ENCODE measurements at regions not wholly inside any gene's neighbourhood (a gene's known extent, or its start where the extent isn't known, plus 50 kb on each side); places are given as distances from the start of the nearest gene placed in this dataset.

GRCh38 chr13:47598340-47598911 lies 402.6 kb downstream of the SUCLA2 start:
- DNase-seq (ENCODE audit: low read depth, low spot score) = no peak
- TF ChIP-seq ZNF274 (IDR thresholded peaks at IDR 0.05; ENCODE audit: low read depth, low read length) (no peak), YY1 (IDR thresholded peaks at IDR 0.05; ENCODE audit: insufficient read depth, insufficient read length) (no peak), SUZ12 (IDR thresholded peaks at IDR 0.05; ENCODE audit: extremely low read depth, insufficient read depth, insufficient read length) (no peak)

GRCh38 chr13:47594833-47595232 lies 406.2 kb downstream of the SUCLA2 start:
- H3K4me3 ChIP-seq (ENCODE audit: insufficient read length, low read depth) = no peak overlapping the region
- peak; percentile 13 for DNase-seq (ENCODE audit: low read depth, low spot score)
- H3K9ac ChIP-seq (ENCODE audit: insufficient read length, low read depth) = no peak overlapping the region
- H3K9me3 ChIP-seq (ENCODE audit: insufficient read depth, low read length) = peaks cover 17% of the 10 kb centered on the region
- no peaks in the 10 kb centered on the region for H3K27me3 ChIP-seq (ENCODE audit: insufficient read depth, insufficient read length)
- H3K36me3 ChIP-seq (ENCODE audit: insufficient read depth, insufficient read length, low read length) = no peaks in the 10 kb centered on the region
- TF ChIP-seq YY1 (IDR thresholded peaks at IDR 0.05; ENCODE audit: insufficient read depth, insufficient read length) (no peak), ZNF274 (IDR thresholded peaks at IDR 0.05; ENCODE audit: low read depth, low read length) (no peak), SUZ12 (IDR thresholded peaks at IDR 0.05; ENCODE audit: extremely low read depth, insufficient read depth, insufficient read length) (no peak)
- no peaks in the 10 kb centered on the region for H3K4me1 ChIP-seq (ENCODE audit: insufficient read depth, insufficient read length)

More at GRCh38 chr13:47598340-47598911, 402.6 kb downstream of the SUCLA2 start:
- Histone ChIP-seq H3K9me3 (ENCODE audit: insufficient read depth, low read length) (peaks cover 17% of the 10 kb centered on the region), H3K9ac (ENCODE audit: insufficient read length, low read depth) (no peak overlapping the region), H3K4me3 (ENCODE audit: insufficient read length, low read depth) (no peak overlapping the region), H3K27me3 (ENCODE audit: insufficient read depth, insufficient read length) (no peaks in the 10 kb centered on the region), H3K4me1 (ENCODE audit: insufficient read depth, insufficient read length) (no peaks in the 10 kb centered on the region), H3K36me3 (ENCODE audit: insufficient read depth, insufficient read length, low read length) (no peaks in the 10 kb centered on the region)

- Histone ChIP-seq H3K9ac (ENCODE audit: insufficient read length, low read depth) (no peak overlapping the region), H3K27me3 (ENCODE audit: insufficient read depth, insufficient read length) (no peaks in the 10 kb centered on the region), H3K4me3 (ENCODE audit: insufficient read length, low read depth) (no peak overlapping the region), H3K4me1 (ENCODE audit: insufficient read depth, insufficient read length) (no peaks in the 10 kb centered on the region), H3K36me3 (ENCODE audit: insufficient read depth, insufficient read length, low read length) (no peaks in the 10 kb centered on the region), H3K9me3 (ENCODE audit: insufficient read depth, low read length) (peaks cover 17% of the 10 kb centered on the region)
- TF ChIP-seq ZNF274 (IDR thresholded peaks at IDR 0.05; ENCODE audit: low read depth, low read length) (no peak), SUZ12 (IDR thresholded peaks at IDR 0.05; ENCODE audit: extremely low read depth, insufficient read depth, insufficient read length) (no peak), YY1 (IDR thresholded peaks at IDR 0.05; ENCODE audit: insufficient read depth, insufficient read length) (no peak)
- no peak for DNase-seq (ENCODE audit: low read depth, low spot score)
Observed at GRCh38 chr13:47592256-47592655, 408.8 kb downstream of the SUCLA2 start.

- no peak overlapping the region for H3K9ac ChIP-seq (ENCODE audit: insufficient read length, low read depth)
- no peak for DNase-seq (ENCODE audit: low read depth, low spot score)
- no peaks in the 10 kb centered on the region for H3K27me3 ChIP-seq (ENCODE audit: insufficient read depth, insufficient read length)
- no peaks in the 10 kb centered on the region for H3K36me3 ChIP-seq (ENCODE audit: insufficient read depth, insufficient read length, low read length)
- H3K4me3 ChIP-seq (ENCODE audit: insufficient read length, low read depth) = no peak overlapping the region
- H3K9me3 ChIP-seq (ENCODE audit: insufficient read depth, low read length) = no peaks in the 10 kb centered on the region
- TF ChIP-seq YY1 (IDR thresholded peaks at IDR 0.05; ENCODE audit: insufficient read depth, insufficient read length) (no peak), ZNF274 (IDR thresholded peaks at IDR 0.05; ENCODE audit: low read depth, low read length) (no peak), SUZ12 (IDR thresholded peaks at IDR 0.05; ENCODE audit: extremely low read depth, insufficient read depth, insufficient read length) (no peak)
- no peaks in the 10 kb centered on the region for H3K4me1 ChIP-seq (ENCODE audit: insufficient read depth, insufficient read length)
Observed at GRCh38 chr13:47588676-47589075, 412.4 kb downstream of the SUCLA2 start.

- no peak overlapping the region for H3K4me3 ChIP-seq (ENCODE audit: insufficient read length, low read depth)
- TF ChIP-seq SUZ12 (IDR thresholded peaks at IDR 0.05; ENCODE audit: extremely low read depth, insufficient read depth, insufficient read length) (no peak), ZNF274 (IDR thresholded peaks at IDR 0.05; ENCODE audit: low read depth, low read length) (no peak), YY1 (IDR thresholded peaks at IDR 0.05; ENCODE audit: insufficient read depth, insufficient read length) (no peak)
- DNase-seq (ENCODE audit: low read depth, low spot score) = no peak
- H3K27me3 ChIP-seq (ENCODE audit: insufficient read depth, insufficient read length) = no peaks in the 10 kb centered on the region
- H3K9me3 ChIP-seq (ENCODE audit: insufficient read depth, low read length) = peaks cover 45% of the 10 kb centered on the region; the same call in 1 of the 2 replicates
- no peak overlapping the region for H3K9ac ChIP-seq (ENCODE audit: insufficient read length, low read depth)
- H3K4me1 ChIP-seq (ENCODE audit: insufficient read depth, insufficient read length) = no peaks in the 10 kb centered on the region
- no peaks in the 10 kb centered on the region for H3K36me3 ChIP-seq (ENCODE audit: insufficient read depth, insufficient read length, low read length)
Observed at GRCh38 chr13:47572375-47572774, 428.7 kb downstream of the SUCLA2 start.

GRCh38 chr13:47564041-47564440 lies 437.0 kb downstream of the SUCLA2 start:
- peak; percentile 62 for DNase-seq (ENCODE audit: low read depth, low spot score)
- no peaks in the 10 kb centered on the region for H3K36me3 ChIP-seq (ENCODE audit: insufficient read depth, insufficient read length, low read length)
- no peaks in the 10 kb centered on the region for H3K9me3 ChIP-seq (ENCODE audit: insufficient read depth, low read length)
- H3K9ac ChIP-seq (ENCODE audit: insufficient read length, low read depth) = no peak overlapping the region
- TF ChIP-seq YY1 (IDR thresholded peaks at IDR 0.05; ENCODE audit: insufficient read depth, insufficient read length) (no peak), SUZ12 (IDR thresholded peaks at IDR 0.05; ENCODE audit: extremely low read depth, insufficient read depth, insufficient read length) (no peak), ZNF274 (IDR thresholded peaks at IDR 0.05; ENCODE audit: low read depth, low read length) (no peak)
- H3K4me3 ChIP-seq (ENCODE audit: insufficient read length, low read depth) = no peak overlapping the region
- H3K27me3 ChIP-seq (ENCODE audit: insufficient read depth, insufficient read length) = no peaks in the 10 kb centered on the region
- no peaks in the 10 kb centered on the region for H3K4me1 ChIP-seq (ENCODE audit: insufficient read depth, insufficient read length)

GRCh38 chr13:47556703-47557102 lies 444.4 kb downstream of the SUCLA2 start:
- DNase-seq (ENCODE audit: low read depth, low spot score) = no peak
- H3K36me3 ChIP-seq (ENCODE audit: insufficient read depth, insufficient read length, low read length) = no peaks in the 10 kb centered on the region
- TF ChIP-seq ZNF274 (IDR thresholded peaks at IDR 0.05; ENCODE audit: low read depth, low read length) (no peak), YY1 (IDR thresholded peaks at IDR 0.05; ENCODE audit: insufficient read depth, insufficient read length) (no peak), SUZ12 (IDR thresholded peaks at IDR 0.05; ENCODE audit: extremely low read depth, insufficient read depth, insufficient read length) (no peak)
- no peaks in the 10 kb centered on the region for H3K27me3 ChIP-seq (ENCODE audit: insufficient read depth, insufficient read length)
- H3K4me3 ChIP-seq (ENCODE audit: insufficient read length, low read depth) = no peak overlapping the region
- no peak overlapping the region for H3K9ac ChIP-seq (ENCODE audit: insufficient read length, low read depth)
- H3K9me3 ChIP-seq (ENCODE audit: insufficient read depth, low read length) = no peaks in the 10 kb centered on the region
- no peaks in the 10 kb centered on the region for H3K4me1 ChIP-seq (ENCODE audit: insufficient read depth, insufficient read length)
